HepG2 (cell line): ENCODE measurements at regions not wholly inside any gene's neighbourhood (a gene's known extent, or its start where the extent isn't known, plus 50 kb on each side); places are given as distances from the start of the nearest gene placed in this dataset.

Source experiments
- ATAC-seq: fragments of 200-7000 bp; cut with Tn5 transposase; 3 replicates; pipeline ENCODE4 v1.9.1; 2020; ENCODE audit warnings: mild to moderate bottlenecking, moderate library complexity
- BruUV-seq: library from RNA; stranded (reverse); fragments of 400-500 nt; replicated peaks from 2 replicates; lab custom pipeline; 2021; lab: Mats Ljungman, UMichigan
- CTCF ChIA-PET: fragments of 300-600 bp; formaldehyde crosslinking; extraction: SDS; loops from one replicate; lab custom pipeline; 2021; ENCODE audit warnings: low total read pairs, inconsistent platforms, low intra/inter-chr PET ratio; lab: Yijun Ruan, JAX
- POLR2A ChIA-PET: fragments of 350-600 bp; sonication (Branson Sonifier 250); formaldehyde crosslinking; loops from one replicate; lab custom pipeline; 2020; ENCODE audit warnings: antibody characterized with exemption, inconsistent platforms; lab: Yijun Ruan, JAX
- DNase-seq: peaks from one replicate; pipeline ENCODE4 v3.0.0-alpha.2; 2015; ENCODE audit warnings: low spot score
- FAIRE-seq: peaks from 3 replicates; lab custom pipeline; 2011; peaks lifted over from hg19 to GRCh38; lab: Jason Lieb, UNC
- H2AFZ ChIP-seq: one replicate; pipeline ENCODE4 v1.6.1; 2011; ENCODE audit warnings: low read length, inconsistent platforms
- H3K27ac ChIP-seq: fragments of 300-600 bp; 3 replicates; pipeline ENCODE4 v1.8.0; 2011; ENCODE audit warnings: mixed run types, mild to moderate bottlenecking, mixed read lengths, low read length, inconsistent platforms; ENCODE audit not compliant: insufficient read depth; ENCODE audit errors: extremely low read length
- H3K27me3 ChIP-seq, 2 experiments: fragments of 200-600 bp in 1 of 2; 2 replicates in 1 of 2; 3 replicates in 1 of 2; pipeline versions ENCODE4 v1.6.0 to v1.8.0; 2011; ENCODE audit warnings: low read length in 2 of 2, mild to moderate bottlenecking in 2 of 2, moderate library complexity in 2 of 2, inconsistent platforms in 1 of 2; ENCODE audit not compliant: insufficient read depth in 2 of 2, control insufficient read depth in 1 of 2
- H3K36me3 ChIP-seq, 2 experiments: fragments of 200-600 bp in 1 of 2; replicated peaks in 1 of 2; 2 replicates in 1 of 2; 3 replicates in 1 of 2; pipeline versions ENCODE4 v1.5.1 to v1.8.0; 2011; ENCODE audit warnings: low read length in 2 of 2, inconsistent platforms in 1 of 2; ENCODE audit not compliant: insufficient read depth in 2 of 2, control insufficient read depth in 1 of 2
- H3K4me1 ChIP-seq: 2 replicates; pipeline ENCODE4 v1.5.1; 2012; ENCODE audit warnings: low read length, inconsistent platforms; ENCODE audit not compliant: insufficient read depth
- H3K4me2 ChIP-seq: 2 replicates; pipeline ENCODE4 v1.6.0; 2011; ENCODE audit warnings: low read depth, low read length, inconsistent platforms
- H3K4me3 ChIP-seq, 3 experiments: fragments of 200-600 bp in 1 of 3; sonication (generic), shearing (Covaris generic) in 1 of 3; replicated peaks in 1 of 3; 2 replicates each; pipeline ENCODE4 v1.5.1; 2011 to 2016; ENCODE audit warnings: low read length in 3 of 3, inconsistent platforms in 2 of 3, low read depth in 2 of 3, mild to moderate bottlenecking in 2 of 3, control low read depth in 1 of 3, mixed read lengths in 1 of 3; ENCODE audit not compliant: insufficient read depth in 1 of 3
- H3K79me2 ChIP-seq: one replicate; pipeline ENCODE4 v1.6.1; 2011; ENCODE audit warnings: low read length, inconsistent platforms; ENCODE audit not compliant: insufficient read depth
- H3K9ac ChIP-seq: 2 replicates; pipeline ENCODE4 v1.6.0; 2011; ENCODE audit warnings: mild to moderate bottlenecking, low read depth, low read length, inconsistent platforms; ENCODE audit not compliant: insufficient read depth
- H3K9me3 ChIP-seq: 2 replicates; pipeline ENCODE4 v1.5.1; 2012; ENCODE audit warnings: mild to moderate bottlenecking, low read length
- H4K20me1 ChIP-seq: 2 replicates; pipeline ENCODE4 v1.6.0; 2011; ENCODE audit warnings: inconsistent platforms, mild to moderate bottlenecking, low read length, moderate library complexity; ENCODE audit not compliant: insufficient read depth
- ARID2 ChIP-seq: sonication (generic); formaldehyde crosslinking; IDR thresholded peaks from 2 replicates; pipeline ENCODE4 v1.8.1; 2022; ENCODE audit warnings: mild to moderate bottlenecking, missing genetic modification reagents, borderline replicate concordance
- DDIT3 ChIP-seq: sonication (generic); formaldehyde crosslinking; IDR thresholded peaks from 2 replicates; pipeline ENCODE4 v1.4.0; 2020; ENCODE audit warnings: mild to moderate bottlenecking, missing genetic modification reagents
- GFI1 ChIP-seq: sonication (generic); formaldehyde crosslinking; IDR thresholded peaks from 2 replicates; pipeline ENCODE4 v1.5.0; 2020; ENCODE audit warnings: missing genetic modification reagents, mild to moderate bottlenecking, borderline replicate concordance
- HMG20B ChIP-seq: conservative IDR thresholded peaks from 2 replicates; pipeline ENCODE4 v1.6.1; 2016; ENCODE audit warnings: missing genetic modification reagents, missing compliant biosample characterization
- JUND ChIP-seq: sonication (generic); formaldehyde crosslinking; IDR thresholded peaks from 2 replicates; pipeline ENCODE4 v1.8.0; 2022; ENCODE audit warnings: mild to moderate bottlenecking, missing genetic modification reagents
- KDM2A ChIP-seq: sonication (generic); formaldehyde crosslinking; IDR thresholded peaks from 2 replicates; pipeline ENCODE4 v1.4.0; 2020; ENCODE audit warnings: low read depth, missing genetic modification reagents, borderline replicate concordance
- ZBTB37 ChIP-seq: sonication (generic); formaldehyde crosslinking; IDR thresholded peaks from 2 replicates; pipeline ENCODE4 v1.4.0; 2020; ENCODE audit warnings: mild to moderate bottlenecking, missing genetic modification reagents
- ZNF180 ChIP-seq: sonication (generic); formaldehyde crosslinking; IDR thresholded peaks from 2 replicates; pipeline ENCODE4 v1.4.0; 2020; ENCODE audit warnings: low read depth, missing genetic modification reagents, borderline replicate concordance
- ZNF205 ChIP-seq: IDR thresholded peaks from 2 replicates; pipeline ENCODE4 v1.6.1; 2018; ENCODE audit warnings: missing biosample characterization, missing genetic modification reagents
- ZNF546 ChIP-seq: sonication (generic); formaldehyde crosslinking; conservative IDR thresholded peaks from 2 replicates; pipeline ENCODE4 v1.8.1; 2023; ENCODE audit warnings: mild to moderate bottlenecking, missing genetic modification reagents
- ZNF770 ChIP-seq: sonication (generic); formaldehyde crosslinking; IDR thresholded peaks from 2 replicates; pipeline ENCODE4 v1.5.0; 2020; ENCODE audit warnings: mild to moderate bottlenecking, missing genetic modification reagents
- WGBS: methylation state at CpG from one replicate; pipeline ENCODE4 v1.1.6; 2017; ENCODE audit warnings: low lambda C conversion rate; 5-methylcytosine and 5-hydroxymethylcytosine counted together
- in situ Hi-C: cut with HindIII; loops from 2 replicates; pipeline ENCODE4 v1.10.0; 2017; ENCODE audit warnings: low pct_unique_long_range_greater_than_20kb; ENCODE audit not compliant: extremely low pct_ligation_motif_present
- intact Hi-C: fragments of 100-400 bp; cut with micrococcal nuclease; formaldehyde crosslinking; loops from one replicate; pipeline ENCODE4 v1.10.0; 2022; ENCODE audit not compliant: unreplicated experiment

- POLR2A ChIA-PET, result no interaction called here
Measured at GRCh38 chr1:11421443-11421842, 57.5 kb upstream of the DISP3 start.

GRCh38 chr1:11422686-11423085 lies 56.3 kb upstream of the DISP3 start:
- no TSS peak for BruUV-seq
- POLR2A ChIA-PET, result no interaction called here
- no peak overlapping the region for H2AFZ ChIP-seq
- H3K9me3 ChIP-seq, result no peaks in the 10 kb centered on the region
- in situ Hi-C loops, result no loop called here
- H3K36me3 ChIP-seq, result no peaks in the 10 kb centered on the region
- no peaks in the 10 kb centered on the region for H4K20me1 ChIP-seq
- no peak for ATAC-seq
- H3K4me1 ChIP-seq, result peaks cover 7% of the 10 kb centered on the region; the same call in 1 of the 2 replicates
- no peaks in the 10 kb centered on the region for H3K79me2 ChIP-seq
- no peak overlapping the region for H3K27ac ChIP-seq
- FAIRE-seq, result no peak
- no peak overlapping the region for H3K4me3 ChIP-seq
- 10% methylated on average over 7 of the region's 9 CpGs for WGBS
- no peak overlapping the region for H3K4me2 ChIP-seq
- TF ChIP-seq ARID2 (no peak), ZNF180 (CRISPR knock-in tag) (no peak), JUND (no peak), DDIT3 (CRISPR knock-in tag) (no peak), GFI1 (CRISPR knock-in tag) (no peak), ZNF770 (CRISPR knock-in tag) (no peak), HMG20B (CRISPR knock-in tag) (no peak)
- intact Hi-C loops, result no loop called here
- CTCF ChIA-PET, result no interaction called here
- DNase-seq, result no peak
- H3K9ac ChIP-seq, result no peak overlapping the region
- peaks cover 0 to 23% of the 10 kb centered on the region in 2 experiments; a peak in 4 of 5 replicates for H3K27me3 ChIP-seq

More at GRCh38 chr1:11421443-11421842, 57.5 kb upstream of the DISP3 start:
- no peak for FAIRE-seq
- H3K27ac ChIP-seq, result no peak overlapping the region
- H3K4me1 ChIP-seq, result peaks cover 7% of the 10 kb centered on the region; the same call in 1 of the 2 replicates
- H3K4me3 ChIP-seq, result no peak overlapping the region
- H3K9me3 ChIP-seq, result no peaks in the 10 kb centered on the region
- no peak for DNase-seq
- WGBS, result 58% methylated on average over 8 of the region's 8 CpGs
- H3K79me2 ChIP-seq, result no peaks in the 10 kb centered on the region
- no peaks in the 10 kb centered on the region for H4K20me1 ChIP-seq
- H3K4me2 ChIP-seq, result no peak overlapping the region
- H3K36me3 ChIP-seq, result no peaks in the 10 kb centered on the region
- H2AFZ ChIP-seq, result no peak overlapping the region
- H3K27me3 ChIP-seq, result peaks cover 0 to 31% of the 10 kb centered on the region in 2 experiments; a peak in 4 of 5 replicates
- no peak overlapping the region for H3K9ac ChIP-seq
- CTCF ChIA-PET, result no interaction called here
- TF ChIP-seq KDM2A (CRISPR knock-in tag) (no peak), ZBTB37 (no peak), ZNF205 (CRISPR knock-in tag) (no peak), ZNF546 (CRISPR knock-in tag) (no peak)
- intact Hi-C loops (no loop called here), in situ Hi-C loops (no loop called here)
- no peak for ATAC-seq
- BruUV-seq, result no TSS peak
